ENCODE measurements at regions not wholly inside any gene's neighbourhood (a gene's known extent, or its start where the extent isn't known, plus 50 kb on each side); places are given as distances from the start of the nearest gene placed in this dataset.

DNA sequence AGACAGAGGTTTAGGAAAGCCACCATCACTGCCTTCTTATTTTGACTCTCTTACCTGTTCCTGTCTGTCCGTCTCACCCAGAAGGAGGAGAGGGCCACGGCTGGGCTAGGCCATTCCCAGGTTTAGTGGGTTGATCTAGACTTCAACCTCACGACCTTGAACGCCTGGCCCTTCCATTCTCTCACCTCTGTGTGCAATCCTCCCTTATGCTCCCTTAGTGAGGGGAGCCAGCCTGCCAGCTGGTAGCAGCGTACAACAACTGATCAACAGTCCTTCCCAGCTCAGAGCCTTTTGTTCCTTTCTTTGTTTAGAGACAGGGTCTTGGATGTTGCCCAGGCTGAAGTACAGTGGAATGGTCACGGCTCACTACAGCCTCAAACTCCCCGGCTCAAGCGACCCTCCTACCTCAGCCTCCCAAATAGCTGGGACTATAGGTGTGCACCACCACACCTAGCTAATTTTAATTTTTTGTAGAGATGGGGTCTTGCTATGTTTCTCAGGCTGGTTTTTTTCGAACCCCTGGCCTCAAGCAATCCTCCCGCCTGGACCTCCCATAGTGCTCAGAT lies 123.9 kb downstream of the ZNF664 start:
- FAIRE-seq: no peak

DNA sequence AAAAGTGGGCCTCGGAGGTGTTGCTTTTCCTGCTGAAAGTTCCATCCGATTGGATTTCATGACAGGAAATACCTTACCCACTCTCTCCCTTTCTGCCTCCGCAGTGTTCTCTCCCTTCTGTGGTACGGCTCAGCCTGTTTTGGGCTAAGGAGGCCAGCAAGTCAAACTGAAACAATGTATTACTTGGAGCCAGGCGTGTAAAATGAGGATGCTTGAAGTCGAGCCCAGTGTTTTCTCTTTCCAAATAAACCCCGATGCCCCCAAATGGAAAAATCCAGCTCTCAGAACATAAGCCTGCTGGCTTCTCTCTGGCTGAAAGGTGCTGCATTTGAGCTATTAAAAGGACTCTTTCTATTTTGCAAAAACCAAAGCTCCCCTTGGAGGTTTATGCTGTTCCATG lies 124.7 kb downstream of the ZNF664 start:
- no peak for FAIRE-seq

- FAIRE-seq: no peak
These were observed 125.2 kb downstream of the ZNF664 start for GRCh38 chr12:124098101-124098757.

DNA sequence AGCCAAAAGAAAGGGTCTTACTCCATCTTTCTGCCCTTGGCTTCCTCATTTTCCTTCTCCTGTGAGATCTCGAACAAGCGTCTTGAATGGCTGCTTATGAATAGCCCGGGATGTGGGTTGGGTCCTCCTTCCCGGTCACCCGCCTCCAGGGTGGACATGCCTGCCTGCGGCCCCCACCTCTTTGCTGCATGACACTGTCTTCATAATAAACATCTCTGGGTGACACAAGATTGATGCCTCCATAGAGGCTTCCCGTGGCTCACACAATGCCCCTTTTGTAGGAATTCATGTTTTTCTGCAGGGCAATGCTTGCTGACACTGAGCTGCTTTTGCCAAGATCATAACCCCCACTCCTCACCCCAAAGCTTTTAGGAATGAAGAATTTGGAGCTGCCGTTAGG lies 125.9 kb downstream of the ZNF664 start:
- no peak for FAIRE-seq

- no peak for FAIRE-seq
These were observed 126.6 kb downstream of the ZNF664 start for GRCh38 chr12:124099661-124100060.

DNA sequence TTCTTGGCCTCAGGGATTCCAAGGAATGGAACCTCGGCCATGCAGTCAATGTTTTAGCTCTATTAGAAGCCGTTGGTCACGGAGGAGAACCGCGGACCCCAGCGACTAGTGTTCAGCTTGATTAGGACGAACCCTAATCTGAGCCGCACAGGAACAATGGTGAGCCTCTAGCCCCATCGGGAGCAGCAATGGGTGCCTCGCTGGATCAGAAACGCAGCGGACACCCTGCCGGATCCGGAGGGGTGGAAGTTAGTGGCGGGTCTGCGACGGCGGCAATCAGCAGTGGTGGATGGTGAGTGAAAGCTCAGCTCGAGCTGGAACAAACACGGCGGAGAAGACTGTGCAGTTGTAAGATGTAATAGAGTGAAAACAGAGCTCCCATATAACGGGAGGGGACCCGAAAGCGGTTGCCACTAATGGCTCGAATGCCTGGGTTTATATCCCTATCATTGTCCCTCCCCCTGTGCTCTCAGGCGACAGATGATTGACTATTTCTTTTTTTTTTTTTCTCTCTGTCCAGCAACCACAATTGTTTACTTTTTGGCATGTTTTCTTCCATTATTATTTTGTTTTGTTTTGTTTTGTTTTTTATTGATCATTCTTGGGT lies 127.7 kb downstream of the ZNF664 start:
- FAIRE-seq: no peak

DNA sequence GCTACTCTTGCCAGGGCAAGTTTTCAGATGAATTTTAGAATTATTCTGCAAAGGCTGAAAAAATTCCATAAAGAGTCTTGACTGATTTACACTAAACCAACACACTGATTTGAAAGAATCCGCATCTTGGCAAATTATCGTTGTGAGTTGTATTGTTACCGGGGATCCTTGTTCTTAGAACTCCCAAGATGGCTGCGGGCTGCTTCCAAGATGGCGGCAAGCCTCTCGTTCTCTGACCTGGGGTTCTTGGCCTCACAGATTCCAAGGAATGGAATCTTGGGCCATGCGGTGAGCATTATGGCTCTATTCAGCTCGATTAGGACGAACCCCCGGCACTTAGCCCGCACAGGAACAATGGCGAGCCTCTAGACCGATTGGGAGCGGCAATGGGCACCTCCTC lies 132.5 kb downstream of the ZNF664 start:
- FAIRE-seq: no peak

DNA sequence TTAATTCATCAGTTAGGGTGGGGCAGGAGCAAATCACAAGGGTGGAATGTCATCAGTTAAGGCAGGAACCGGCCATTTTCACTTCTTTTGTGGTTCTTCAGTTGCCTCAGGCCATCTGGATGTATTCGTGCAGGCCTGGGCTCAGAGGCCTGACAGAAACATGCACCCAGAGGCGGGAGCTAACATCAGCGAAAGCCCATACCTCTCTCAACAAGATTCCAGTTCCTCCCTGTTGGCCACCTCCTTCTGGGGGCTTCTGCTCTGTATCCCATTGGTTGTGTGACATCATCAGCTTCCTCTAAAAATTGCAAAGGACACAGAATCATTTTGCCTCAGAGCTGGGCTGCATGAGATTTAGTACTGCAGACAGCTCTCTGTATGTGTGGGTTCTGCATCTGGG lies 134.3 kb downstream of the ZNF664 start:
- no peak for FAIRE-seq

DNA sequence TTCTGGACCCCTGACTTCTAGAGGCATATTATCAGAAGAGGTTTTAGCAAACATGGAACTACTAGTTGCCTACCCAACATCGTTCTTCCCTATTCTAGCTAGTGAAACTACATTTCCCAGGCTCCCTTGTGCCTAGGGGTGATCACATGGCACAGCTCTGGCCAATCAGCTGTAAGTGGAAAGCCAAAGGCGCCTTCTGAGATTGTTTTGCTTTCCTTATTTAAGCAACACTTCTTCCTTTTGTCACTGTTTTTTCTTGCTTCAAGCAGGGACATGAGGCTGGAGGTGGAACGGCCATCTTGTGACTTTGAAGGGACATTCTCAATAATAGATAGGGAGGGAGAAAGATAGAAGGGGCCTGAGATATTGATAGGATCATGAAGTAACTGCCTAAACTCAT lies 136.7 kb downstream of the ZNF664 start:
- FAIRE-seq: no peak

- FAIRE-seq: no peak
These were observed 137.4 kb downstream of the ZNF664 start for GRCh38 chr12:124110372-124110883.

- FAIRE-seq: no peak
These were observed 138.0 kb downstream of the ZNF664 start for GRCh38 chr12:124111006-124111405.

GRCh38 chr12:124114316-124114715 lies 141.3 kb downstream of the ZNF664 start:
- FAIRE-seq: no peak

DNA sequence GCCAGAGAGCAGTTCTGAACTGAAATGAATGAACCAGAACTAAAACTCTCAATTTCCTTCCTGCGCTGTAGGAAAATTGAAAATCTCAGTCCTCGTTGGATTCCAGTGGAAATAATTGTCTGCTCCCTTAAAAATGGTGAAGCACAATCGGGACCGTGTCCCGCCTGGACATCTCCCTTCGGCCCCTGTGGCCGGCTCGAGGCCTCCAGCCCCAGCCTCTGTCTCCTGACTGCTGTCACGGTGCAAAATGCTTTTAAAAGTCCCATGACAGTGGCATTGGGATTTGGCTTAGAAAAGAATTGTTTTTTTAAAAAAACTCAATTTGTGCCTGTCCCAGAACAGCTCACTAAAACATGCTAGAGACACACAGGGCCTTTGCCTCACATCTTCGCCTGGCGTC lies 142.5 kb downstream of the ZNF664 start:
- no peak for FAIRE-seq

GRCh38 chr12:124115976-124116690 lies 143.1 kb downstream of the ZNF664 start:
- no peak for FAIRE-seq

- FAIRE-seq: no peak
These were observed 147.7 kb downstream of the ZNF664 start for GRCh38 chr12:124120739-124121138.

DNA sequence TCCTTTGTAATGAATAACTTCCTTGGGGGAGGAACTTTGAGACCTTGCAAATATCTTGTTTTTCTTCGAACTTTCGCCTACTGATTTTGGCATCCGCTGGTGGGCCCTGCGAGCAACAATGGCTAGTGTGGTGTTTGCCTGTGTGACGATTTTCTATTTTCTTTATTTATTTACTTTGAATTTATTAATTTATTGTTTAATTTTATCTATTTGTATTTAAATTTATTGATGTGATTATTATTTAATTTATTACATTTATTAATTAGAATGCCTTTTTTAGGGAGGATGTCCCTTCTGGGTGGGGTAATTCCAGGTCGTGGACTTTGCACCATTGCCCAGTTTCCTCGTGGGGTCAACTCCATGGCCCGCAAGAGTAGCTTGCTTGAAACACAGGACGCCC lies 149.7 kb downstream of the ZNF664 start:
- no peak for FAIRE-seq

GRCh38 chr12:124123296-124124000 lies 150.4 kb downstream of the ZNF664 start:
- FAIRE-seq: no peak

GRCh38 chr12:124125203-124125871 lies 152.3 kb downstream of the ZNF664 start:
- FAIRE-seq: no peak

DNA sequence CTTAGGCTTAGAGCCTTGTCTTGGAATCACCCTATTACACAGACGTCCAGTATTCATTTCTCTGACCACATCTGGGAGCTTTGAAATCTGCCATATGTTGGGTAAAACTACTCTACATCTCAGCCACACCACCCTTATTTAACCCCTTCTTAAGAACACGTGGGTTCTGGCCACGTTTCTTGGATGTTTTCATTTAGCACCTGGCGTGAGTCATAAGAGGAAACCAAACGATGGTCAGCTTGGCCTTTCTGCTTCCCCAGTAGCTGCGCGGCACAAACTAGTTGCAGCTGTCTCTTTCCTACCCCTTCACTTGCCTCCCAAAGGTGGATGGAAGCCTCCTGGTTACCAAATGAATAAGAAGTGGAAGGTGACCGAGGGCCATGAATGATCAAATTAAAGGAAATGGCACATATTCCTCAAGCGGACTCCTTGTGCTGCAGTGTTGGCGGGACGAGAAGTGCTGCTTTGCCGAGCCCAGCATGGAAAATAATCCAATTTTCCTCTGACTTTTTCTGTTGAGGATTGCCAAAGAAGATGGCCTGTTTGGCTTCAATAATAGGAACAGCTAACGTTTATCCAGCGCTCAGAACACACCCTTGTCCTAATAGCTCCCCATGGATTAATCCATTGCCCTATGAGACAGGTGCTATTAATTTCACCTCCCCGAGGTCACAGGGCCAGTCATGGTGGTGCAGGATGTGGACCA lies 154.1 kb downstream of the ZNF664 start:
- FAIRE-seq: no peak

DNA sequence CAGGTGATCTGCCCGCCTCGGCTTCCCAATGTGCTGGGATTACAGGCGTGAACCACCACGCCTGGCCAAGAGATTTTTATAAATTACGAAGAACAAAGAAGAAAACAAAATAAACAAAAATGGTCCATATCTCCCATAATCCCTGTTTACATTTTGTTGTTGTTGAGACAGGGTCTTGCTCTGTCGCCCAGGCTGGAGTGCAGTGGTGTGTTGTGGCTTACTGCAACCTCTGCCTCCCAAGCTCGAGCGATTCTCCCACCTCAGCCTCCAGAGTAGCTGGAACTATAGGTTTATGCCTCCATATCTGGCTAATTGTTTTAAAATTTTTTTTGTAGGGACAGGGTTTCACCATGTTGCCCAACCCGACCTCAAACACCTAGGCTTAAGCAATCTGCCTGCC lies 156.1 kb downstream of the ZNF664 start:
- no peak for FAIRE-seq

DNA sequence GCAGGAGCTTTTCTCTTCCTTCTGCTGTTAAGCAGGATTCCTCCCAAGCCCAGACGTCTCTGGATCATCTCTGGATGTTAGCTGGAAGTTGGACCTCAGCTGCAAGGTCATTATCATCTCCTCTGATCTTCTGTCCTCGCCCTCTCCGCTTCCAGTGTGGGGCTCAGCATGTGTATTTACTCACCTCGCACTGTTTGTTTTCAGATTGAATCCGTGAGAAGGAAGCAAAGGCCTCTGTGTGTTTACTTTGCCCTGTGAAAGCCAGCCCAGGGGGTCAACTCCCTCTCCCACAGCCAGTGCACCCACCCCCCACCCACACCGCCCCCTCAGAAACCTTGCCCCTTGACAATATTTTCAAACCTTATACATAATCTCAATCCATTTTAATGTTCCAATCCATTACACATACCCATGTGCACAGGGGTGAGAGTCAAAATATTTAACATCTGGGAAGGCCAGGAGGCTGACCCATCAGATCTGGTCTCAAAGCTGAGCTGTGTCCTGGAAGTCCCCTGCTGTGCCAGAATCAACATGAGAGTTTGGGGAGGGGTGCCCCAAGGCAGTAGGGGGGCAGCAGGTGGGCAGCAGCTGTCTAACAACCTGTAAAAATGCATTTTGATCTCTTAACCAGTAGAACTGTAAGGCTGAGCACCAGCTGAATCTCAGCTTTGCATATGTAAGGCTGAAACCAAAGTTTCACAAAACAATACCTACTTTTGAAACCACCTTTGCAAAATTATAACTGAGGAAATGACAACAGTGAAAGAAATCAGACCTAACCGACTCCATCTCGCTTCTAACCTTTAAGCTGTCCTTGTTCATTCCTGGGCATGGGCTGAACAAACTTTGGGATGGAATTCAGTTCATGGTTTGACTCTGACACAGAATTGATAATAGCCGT lies 157.9 kb downstream of the ZNF664 start:
- FAIRE-seq: no peak

Data from islet of Langerhans (tissue), 1 donor.